ENCODE measurements at regions not wholly inside any gene's neighbourhood (a gene's known extent, or its start where the extent isn't known, plus 50 kb on each side); places are given as distances from the start of the nearest gene placed in this dataset.
"Not testable (repeated sequence)": the region's sequence is repeated elsewhere in the genome, so short reads cannot be mapped to it uniquely, and the experiment has no call there.

DNA sequence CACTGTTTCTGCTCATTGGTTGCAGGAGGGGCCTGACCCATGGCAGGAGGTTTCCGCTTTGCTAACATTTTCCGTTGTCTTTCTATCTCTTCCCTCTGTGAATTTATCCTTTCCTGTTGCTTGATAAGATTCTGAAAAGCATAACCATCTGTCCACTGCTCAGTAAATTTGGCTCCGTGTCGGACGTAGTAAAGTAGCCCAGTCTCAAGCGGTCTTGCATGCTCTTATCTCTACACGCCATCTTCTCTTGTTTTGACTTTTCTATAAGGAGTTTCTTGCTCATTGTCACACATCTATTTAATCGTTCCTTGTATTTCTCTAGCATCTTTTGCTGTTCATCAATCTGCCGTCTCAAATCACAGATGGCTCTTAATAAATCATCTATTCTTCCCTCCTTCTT is 216.3 kb upstream of the CCL2 start:
- BruUV-seq (replicated peaks); H3K4me2 ChIP-seq (ENCODE audit: low read depth, low read length); dilution Hi-C loops (cut with HindIII; ENCODE audit: low sequenced_read_pairs, unreplicated experiment); H3K4me1 ChIP-seq (ENCODE audit: control insufficient read depth, insufficient read depth, low read length); H3K9ac ChIP-seq (ENCODE audit: low read depth, low read length); H3K9me3 ChIP-seq (ENCODE audit: control insufficient read depth, insufficient read depth, low read length); H3K36me3 ChIP-seq (ENCODE audit: control insufficient read depth, insufficient read depth, low read length); H3K56ac ChIP-seq (ENCODE audit: extremely low read depth, insufficient read depth, low read length); H3K4me3 ChIP-seq (ENCODE audit: insufficient read depth, low read depth, low read length); H2BK120ac ChIP-seq (ENCODE audit: low read depth, low read length); POLR2A ChIA-PET (ENCODE audit: unreplicated experiment); H4K5ac ChIP-seq (ENCODE audit: low read depth, low read length); H4K20me1 ChIP-seq (ENCODE audit: insufficient read depth, low read length); H2BK5ac ChIP-seq (ENCODE audit: low read depth, low read length, poor library complexity, severe bottlenecking); H2AK9ac ChIP-seq (replicated peaks; ENCODE audit: low read depth, low read length, poor library complexity); H4K91ac ChIP-seq (ENCODE audit: insufficient read depth, low read depth, low read length); H2AFZ ChIP-seq (replicated peaks; ENCODE audit: low read length, poor library complexity); DNase-seq; H3K79me1 ChIP-seq (ENCODE audit: low read depth in 1 of 2, low read length in 2 of 2); H3K27ac ChIP-seq (ENCODE audit: insufficient read depth, low read length); in situ Hi-C loops (cut with MboI; ENCODE audit: low sequenced_read_pairs); H3K14ac ChIP-seq (replicated peaks; ENCODE audit: low read depth, low read length); H3K27me3 ChIP-seq (ENCODE audit: control insufficient read depth, insufficient read depth, low read length); CTCF ChIA-PET; H3K9me1 ChIP-seq (ENCODE audit: insufficient read depth, low read length); H3K23ac ChIP-seq (ENCODE audit: low read depth, low read length); H2BK15ac ChIP-seq (ENCODE audit: low read depth, low read length); intact Hi-C loops (cut with micrococcal nuclease); H3K4ac ChIP-seq (ENCODE audit: low read depth, low read length); H4K8ac ChIP-seq (ENCODE audit: low read depth in 2 of 2, low read length in 2 of 2); ATAC-seq (ENCODE audit: low read depth); H2BK20ac ChIP-seq (ENCODE audit: low read depth, low read length); H2AK5ac ChIP-seq (ENCODE audit: low read depth, low read length); H3K18ac ChIP-seq (ENCODE audit: low read depth, low read length): not testable (repeated sequence)
- 9% methylated on average over 4 of the region's 9 CpGs; no CpG with 5 or more reads in 1 of the 2 experiments for WGBS, 2 experiments (ENCODE audit: extremely low coverage in 2 of 2, insufficient read length in 1 of 2)

DNA sequence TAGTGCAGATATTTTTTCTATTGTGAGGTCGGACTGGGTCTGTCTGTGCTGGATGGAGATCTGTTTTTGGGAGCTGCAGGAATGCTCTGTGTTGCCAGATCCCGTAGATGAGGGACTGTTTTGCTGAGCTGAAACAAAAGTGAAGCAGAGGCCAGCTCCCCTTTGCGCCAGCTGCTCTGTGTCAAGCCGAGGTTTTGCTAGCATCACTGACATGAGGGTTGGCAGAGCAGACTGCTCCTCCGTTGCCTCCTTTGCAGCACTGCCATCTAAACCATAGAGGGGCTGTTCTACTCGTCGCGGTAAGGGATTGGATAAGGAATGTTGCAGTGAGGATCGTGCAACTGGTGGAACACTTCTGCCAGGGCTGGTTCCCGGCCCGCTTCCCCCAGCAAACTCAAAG is 215.9 kb upstream of the CCL2 start:
- H3K9ac ChIP-seq (ENCODE audit: low read depth, low read length); H3K4me2 ChIP-seq (ENCODE audit: low read depth, low read length); intact Hi-C loops (cut with micrococcal nuclease); H3K36me3 ChIP-seq (ENCODE audit: control insufficient read depth, insufficient read depth, low read length); H3K27me3 ChIP-seq (ENCODE audit: control insufficient read depth, insufficient read depth, low read length); H3K14ac ChIP-seq (replicated peaks; ENCODE audit: low read depth, low read length); H3K4me3 ChIP-seq (ENCODE audit: insufficient read depth, low read depth, low read length); in situ Hi-C loops (cut with MboI; ENCODE audit: low sequenced_read_pairs); H2BK20ac ChIP-seq (ENCODE audit: low read depth, low read length); DNase-seq; H2AK5ac ChIP-seq (ENCODE audit: low read depth, low read length); H2BK15ac ChIP-seq (ENCODE audit: low read depth, low read length); H3K27ac ChIP-seq (ENCODE audit: insufficient read depth, low read length); BruUV-seq (replicated peaks); H2AK9ac ChIP-seq (replicated peaks; ENCODE audit: low read depth, low read length, poor library complexity); H2AFZ ChIP-seq (replicated peaks; ENCODE audit: low read length, poor library complexity); H3K9me1 ChIP-seq (ENCODE audit: insufficient read depth, low read length); H3K9me3 ChIP-seq (ENCODE audit: control insufficient read depth, insufficient read depth, low read length); H4K5ac ChIP-seq (ENCODE audit: low read depth, low read length); H3K4ac ChIP-seq (ENCODE audit: low read depth, low read length); H2BK5ac ChIP-seq (ENCODE audit: low read depth, low read length, poor library complexity, severe bottlenecking); H3K79me1 ChIP-seq (ENCODE audit: low read depth in 1 of 2, low read length in 2 of 2); H3K4me1 ChIP-seq (ENCODE audit: control insufficient read depth, insufficient read depth, low read length); H3K23ac ChIP-seq (ENCODE audit: low read depth, low read length); H4K91ac ChIP-seq (ENCODE audit: insufficient read depth, low read depth, low read length); dilution Hi-C loops (cut with HindIII; ENCODE audit: low sequenced_read_pairs, unreplicated experiment); POLR2A ChIA-PET (ENCODE audit: unreplicated experiment); H4K8ac ChIP-seq (ENCODE audit: low read depth in 2 of 2, low read length in 2 of 2); H4K20me1 ChIP-seq (ENCODE audit: insufficient read depth, low read length); H3K18ac ChIP-seq (ENCODE audit: low read depth, low read length); H3K56ac ChIP-seq (ENCODE audit: extremely low read depth, insufficient read depth, low read length); ATAC-seq (ENCODE audit: low read depth); H2BK120ac ChIP-seq (ENCODE audit: low read depth, low read length); CTCF ChIA-PET: not testable (repeated sequence)
- WGBS, 2 experiments (ENCODE audit: extremely low coverage in 2 of 2, insufficient read length in 1 of 2) = no CpG with 5 or more reads among the region's 11 CpGs

Data from IMR-90 (cell line).